ENCODE measurements at regions not wholly inside any gene's neighbourhood (a gene's known extent, or its start where the extent isn't known, plus 50 kb on each side); places are given as distances from the start of the nearest gene placed in this dataset.

DNA sequence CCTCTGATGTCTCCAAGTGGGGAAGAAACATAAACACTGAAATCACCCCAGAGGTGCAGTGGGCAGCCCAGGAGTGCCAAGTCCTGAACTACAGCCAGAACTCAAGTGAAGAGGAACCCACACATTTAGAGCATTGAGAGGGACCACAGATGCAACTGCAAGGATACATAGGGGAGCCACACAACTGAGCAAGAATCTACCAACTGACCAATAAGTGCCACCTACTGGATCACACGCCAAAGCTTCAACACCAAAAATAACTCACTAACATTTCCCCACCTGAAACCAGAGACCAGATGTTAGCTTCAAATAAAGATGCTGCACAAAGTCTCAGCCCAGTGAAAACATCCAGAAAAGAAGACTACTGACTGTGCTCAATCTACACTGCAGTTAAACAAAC is 276.7 kb upstream of the GRIA3 start:
- Mint-ChIP-seq H3K4me3 (no peak overlapping the region), H3K4me1 (no peaks in the 10 kb centered on the region), H3K27me3 (ENCODE audit: low read depth) (no peaks in the 10 kb centered on the region), H3K36me3 (ENCODE audit: low read depth) (no peaks in the 10 kb centered on the region), H3K9me3 (peaks cover 39% of the 10 kb centered on the region), H3K27ac (no peak overlapping the region)
- no peak for TF ChIP-seq CTCF (IDR thresholded peaks at IDR 0.05; ENCODE audit: unreplicated experiment in 3 of 3)

GRCh38 chrX:122910697-122911096 is 273.4 kb upstream of the GRIA3 start:
- Mint-ChIP-seq H3K27ac (no peak overlapping the region), H3K9me3 (peaks cover 44% of the 10 kb centered on the region), H3K4me3 (no peak overlapping the region), H3K4me1 (no peaks in the 10 kb centered on the region), H3K27me3 (ENCODE audit: low read depth) (no peaks in the 10 kb centered on the region), H3K36me3 (ENCODE audit: low read depth) (no peaks in the 10 kb centered on the region)
- no peak for TF ChIP-seq CTCF (IDR thresholded peaks at IDR 0.05; ENCODE audit: unreplicated experiment in 3 of 3)

DNA sequence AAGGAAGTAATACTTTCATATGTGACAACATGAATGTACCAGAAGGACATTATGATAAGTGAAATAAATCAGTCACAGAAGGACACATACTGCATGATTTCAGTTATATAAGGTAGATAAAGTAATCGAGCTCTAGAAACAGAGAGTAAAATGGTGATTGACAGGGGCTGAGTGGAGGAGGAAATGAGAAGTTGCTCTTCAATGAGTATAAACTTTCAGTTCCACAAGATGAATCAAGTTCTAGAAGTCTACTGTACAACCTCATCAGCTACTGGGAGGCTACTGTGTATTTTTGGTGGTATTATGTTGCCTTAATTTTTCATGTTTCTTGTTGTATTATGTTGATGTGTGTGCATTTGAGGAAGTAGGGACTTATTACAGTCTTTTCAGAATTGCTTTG is 270.9 kb upstream of the GRIA3 start:
- Mint-ChIP-seq H3K36me3 (ENCODE audit: low read depth) (no peaks in the 10 kb centered on the region), H3K4me1 (no peaks in the 10 kb centered on the region), H3K27me3 (ENCODE audit: low read depth) (no peaks in the 10 kb centered on the region), H3K9me3 (peaks cover 48% of the 10 kb centered on the region), H3K4me3 (no peak overlapping the region), H3K27ac (no peak overlapping the region)
- TF ChIP-seq CTCF (IDR thresholded peaks at IDR 0.05; ENCODE audit: unreplicated experiment in 3 of 3): no peak

- Mint-ChIP-seq H3K9me3 (peaks cover 46% of the 10 kb centered on the region), H3K27ac (no peak overlapping the region)
These were observed 270.3 kb upstream of the GRIA3 start for GRCh38 chrX:122913764-122914163.

GRCh38 chrX:122914256-122914655 is 269.8 kb upstream of the GRIA3 start:
- H3K27me3 Mint-ChIP-seq (ENCODE audit: low read depth): no peaks in the 10 kb centered on the region

More at GRCh38 chrX:122913764-122914163, 270.3 kb upstream of the GRIA3 start:
- Mint-ChIP-seq H3K4me3 (no peak overlapping the region), H3K36me3 (ENCODE audit: low read depth) (no peaks in the 10 kb centered on the region), H3K27me3 (ENCODE audit: low read depth) (no peaks in the 10 kb centered on the region), H3K4me1 (no peaks in the 10 kb centered on the region)
- TF ChIP-seq CTCF (IDR thresholded peaks at IDR 0.05; ENCODE audit: unreplicated experiment in 3 of 3): no peak

More at GRCh38 chrX:122914256-122914655, 269.8 kb upstream of the GRIA3 start:
- H3K36me3 Mint-ChIP-seq (ENCODE audit: low read depth): no peaks in the 10 kb centered on the region
- H3K27ac Mint-ChIP-seq: no peak overlapping the region
- no peaks in the 10 kb centered on the region for H3K4me1 Mint-ChIP-seq
- no peak overlapping the region for H3K4me3 Mint-ChIP-seq
- H3K9me3 Mint-ChIP-seq: peaks cover 41% of the 10 kb centered on the region
- TF ChIP-seq CTCF (IDR thresholded peaks at IDR 0.05; ENCODE audit: unreplicated experiment in 3 of 3): no peak

Data from nephron (organoid).